Fibroblast of lung (primary cell): ENCODE measurements at regions not wholly inside any gene's neighbourhood (a gene's known extent, or its start where the extent isn't known, plus 50 kb on each side); places are given as distances from the start of the nearest gene placed in this dataset.

Experiments used
- CTCF ChIP-seq, 2 donors: IDR thresholded peaks in 1 of 2; conservative IDR thresholded peaks in 1 of 2; 1 replicate in 1 of 2; 2 replicates in 1 of 2; pipeline ENCODE4 v1.5.1; 2011 to 2012; ENCODE audit warnings: low read length in 2 of 2, control low read depth in 1 of 2, inconsistent platforms in 1 of 2, low read depth in 1 of 2, mild to moderate bottlenecking in 1 of 2
- EZH2 ChIP-seq: IDR thresholded peaks from 2 replicates; pipeline ENCODE4 v1.5.1; 2012; ENCODE audit warnings: low read length, control low read depth, mild to moderate bottlenecking; ENCODE audit errors: missing control alignments

DNA sequence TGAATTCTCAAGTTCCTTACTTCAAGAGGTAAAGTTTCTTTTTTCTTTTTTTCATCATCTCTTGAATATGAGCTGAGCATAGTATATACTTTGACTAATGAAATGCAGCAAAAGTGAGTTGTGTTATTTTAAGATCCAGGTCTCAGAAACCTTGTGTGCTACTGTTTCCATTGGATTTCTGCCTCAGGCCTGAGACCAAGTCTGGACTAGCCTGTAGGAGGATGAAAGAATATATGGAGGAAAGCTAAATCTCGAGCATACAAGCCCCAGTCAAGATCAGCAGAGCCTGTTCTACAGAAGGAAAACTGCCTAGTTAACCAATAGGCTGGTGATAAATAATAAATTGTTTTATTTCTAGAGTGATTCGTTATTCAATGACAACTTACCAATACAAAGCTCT, 652.5 kb downstream of the C12orf50 start:
- TF ChIP-seq CTCF (conservative IDR thresholded peaks at IDR 0.05 in 1 of 2, IDR thresholded peaks at IDR 0.05 in 1 of 2; ENCODE audit: low read depth in 1 of 2, low read length in 2 of 2) (no peak), EZH2 (no peak)
